ENCODE measurements at regions not wholly inside any gene's neighbourhood (a gene's known extent, or its start where the extent isn't known, plus 50 kb on each side); places are given as distances from the start of the nearest gene placed in this dataset.
"Not testable (repeated sequence)": the region's sequence is repeated elsewhere in the genome, so short reads cannot be mapped to it uniquely, and the experiment has no call there.

GRCh38 chr9:90127923-90128322 lies 514.7 kb downstream of the DIRAS2 start:
- DNase-seq, result no peak

GRCh38 chr9:90128587-90129190 lies 513.9 kb downstream of the DIRAS2 start:
- no peak for DNase-seq

- DNase-seq, result no peak
Observed at GRCh38 chr9:90129446-90129845, 513.2 kb downstream of the DIRAS2 start.

GRCh38 chr9:90131568-90131967 lies 511.1 kb downstream of the DIRAS2 start:
- DNase-seq, result no peak

- DNase-seq, result no peak
Observed at GRCh38 chr9:90132866-90133265, 509.8 kb downstream of the DIRAS2 start.

DNA sequence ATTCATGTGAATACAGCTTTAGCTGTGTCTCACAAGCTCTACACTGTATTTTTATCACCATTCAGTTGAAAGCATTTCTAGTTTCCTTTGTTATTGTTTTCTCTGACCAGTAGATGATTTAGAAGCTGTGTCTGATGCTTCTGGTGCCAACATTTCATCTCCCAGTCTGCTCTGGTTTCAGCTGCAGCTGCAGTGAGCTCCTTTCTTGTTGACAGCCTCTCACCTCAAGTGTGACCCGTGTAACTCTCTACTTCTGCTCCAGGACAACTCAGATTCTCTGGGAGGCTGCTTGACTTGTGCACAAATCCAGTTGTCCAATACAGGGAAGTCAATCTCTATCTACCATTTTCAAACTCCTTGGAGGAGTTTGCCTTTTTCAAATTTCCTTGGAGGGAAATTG lies 504.8 kb downstream of the DIRAS2 start:
- DNase-seq, result no peak

- no peak for DNase-seq
Observed at GRCh38 chr9:90140131-90140818, 502.3 kb downstream of the DIRAS2 start.

DNA sequence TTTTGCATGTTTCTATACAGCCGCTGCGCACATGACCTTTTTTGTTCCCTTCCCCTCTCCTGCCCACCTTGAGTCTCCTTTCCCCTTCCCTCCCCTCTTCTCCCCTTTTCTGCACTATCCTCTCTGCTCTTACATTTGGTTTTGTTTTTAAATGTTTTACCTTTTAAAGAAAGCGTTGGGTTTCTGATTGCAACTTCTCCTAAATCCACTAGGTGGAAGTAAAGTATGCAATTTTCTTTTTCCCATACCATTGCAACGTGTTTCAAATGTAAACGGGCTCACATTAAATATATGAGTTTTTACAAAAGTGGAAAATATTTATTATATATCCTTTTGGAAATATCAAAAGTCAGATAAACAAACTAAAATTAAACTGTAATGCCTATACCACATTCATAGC lies 500.9 kb downstream of the DIRAS2 start:
- DNase-seq, result no peak

GRCh38 chr9:90142580-90142979 lies 500.0 kb downstream of the DIRAS2 start:
- DNase-seq, result peak; percentile 10 to 24

- DNase-seq, result no peak
Observed at GRCh38 chr9:90147426-90147825, 495.2 kb downstream of the DIRAS2 start.

GRCh38 chr9:90156318-90156717 lies 486.3 kb downstream of the DIRAS2 start:
- DNase-seq, result no peak

- DNase-seq, result no peak
Observed at GRCh38 chr9:90162326-90162725, 480.3 kb downstream of the DIRAS2 start.

- no peak for DNase-seq
Observed at GRCh38 chr9:90162819-90163218, 479.8 kb downstream of the DIRAS2 start.

DNA sequence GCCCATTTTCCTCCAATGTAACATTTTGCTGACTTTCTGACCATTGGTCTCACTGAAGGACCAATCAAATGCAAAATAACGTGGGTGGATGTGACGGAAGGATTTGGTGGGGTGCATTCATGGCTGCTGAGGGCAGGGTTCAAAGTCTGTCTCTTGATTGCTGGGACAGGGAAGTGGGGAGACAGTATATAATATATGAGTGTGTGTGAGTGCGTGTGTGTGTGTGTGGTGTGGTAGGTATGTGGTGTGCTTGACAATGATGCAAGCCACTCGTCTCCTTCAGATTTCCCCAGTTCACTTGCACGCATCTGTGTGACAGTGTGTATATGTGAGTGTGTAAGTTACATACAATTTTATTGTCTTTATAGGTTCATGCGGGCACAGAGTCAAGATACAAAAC lies 477.3 kb downstream of the DIRAS2 start:
- no peak for DNase-seq

- DNase-seq, result not testable (repeated sequence)
Observed at GRCh38 chr9:90166374-90166773, 476.2 kb downstream of the DIRAS2 start.

GRCh38 chr9:90167914-90168313 lies 474.7 kb downstream of the DIRAS2 start:
- peak; percentile 3 to 29 for DNase-seq

GRCh38 chr9:90169490-90169889 lies 473.1 kb downstream of the DIRAS2 start:
- peak; percentile 4 to 65 for DNase-seq

DNA sequence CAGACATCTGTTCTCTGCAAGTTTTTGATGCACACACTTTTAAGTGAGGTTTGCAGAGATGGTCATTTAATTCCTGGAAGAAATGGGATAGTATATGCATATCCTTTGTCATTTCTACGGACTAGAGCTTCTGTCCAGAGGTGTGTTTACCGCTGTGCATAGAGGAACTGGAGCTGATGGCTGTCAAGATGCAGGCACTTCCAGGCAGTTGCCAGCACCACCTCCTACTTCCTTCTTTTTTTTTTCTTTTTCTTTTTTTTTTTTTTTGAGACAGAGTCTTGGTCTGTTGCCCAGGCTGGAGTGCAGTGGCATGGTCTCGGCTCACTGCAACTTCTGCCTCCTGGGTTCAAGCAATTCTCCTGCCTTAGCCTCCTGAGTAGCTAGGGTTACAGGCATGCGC lies 468.7 kb downstream of the DIRAS2 start:
- not testable (repeated sequence) for DNase-seq

DNA sequence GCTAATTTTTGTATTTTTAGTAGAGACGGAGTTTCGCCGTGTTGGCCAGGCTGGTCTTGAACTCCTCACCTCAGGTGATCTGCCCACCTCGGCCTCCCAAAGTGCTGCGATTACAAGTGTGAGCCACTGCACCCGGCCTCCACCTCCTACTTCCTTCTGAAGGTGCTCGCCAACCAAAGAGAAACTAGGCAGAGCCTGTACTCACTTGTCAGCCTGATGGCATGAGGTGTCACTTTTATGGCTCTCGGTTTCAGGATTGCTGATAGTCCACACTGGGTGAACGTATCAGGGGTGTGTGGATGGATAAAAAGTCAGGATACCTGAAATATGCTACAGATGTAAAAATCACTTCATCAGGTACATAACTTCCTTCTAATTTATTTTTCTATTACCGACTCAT lies 468.3 kb downstream of the DIRAS2 start:
- DNase-seq, result not testable (repeated sequence)

DNA sequence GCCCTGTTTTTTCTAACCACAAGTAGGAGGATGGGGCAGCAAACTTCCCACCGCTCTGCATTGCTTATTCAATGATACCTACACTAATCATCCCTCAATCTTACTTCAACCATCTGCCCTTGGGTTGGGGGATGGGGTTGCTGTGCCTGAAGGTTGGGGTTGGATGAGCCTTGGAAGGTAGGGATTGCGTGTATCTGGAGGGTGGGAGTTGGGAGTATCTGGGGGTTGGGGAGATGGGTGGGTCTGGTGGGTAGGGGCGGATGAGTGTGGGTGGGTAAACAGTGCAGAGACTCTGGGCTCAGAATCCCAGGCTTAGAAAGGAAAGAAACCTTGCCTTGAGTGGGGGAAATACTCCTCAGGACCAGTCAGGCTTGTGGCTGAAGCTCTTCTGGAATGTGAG lies 467.4 kb downstream of the DIRAS2 start:
- DNase-seq, result no peak

DNA sequence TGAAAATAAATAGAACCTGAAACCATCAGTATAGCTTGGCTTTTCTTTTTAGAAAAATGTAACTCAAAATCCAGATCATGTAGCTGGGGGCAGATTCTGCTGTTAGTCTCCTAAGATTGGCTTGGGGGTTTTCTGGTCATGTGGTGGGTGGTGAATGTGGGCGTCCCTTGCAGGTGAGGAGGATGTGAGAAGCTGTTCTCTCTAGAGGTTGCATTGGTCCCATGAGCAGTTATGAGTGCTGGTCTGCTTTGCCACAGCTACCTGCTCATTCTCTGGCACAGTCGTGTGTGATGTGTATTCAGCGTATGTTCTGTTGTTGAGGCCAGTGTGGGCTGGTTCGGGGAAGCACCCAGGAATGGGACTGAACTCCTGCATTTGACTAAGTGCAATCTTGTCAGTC lies 466.8 kb downstream of the DIRAS2 start:
- no peak for DNase-seq

DNA sequence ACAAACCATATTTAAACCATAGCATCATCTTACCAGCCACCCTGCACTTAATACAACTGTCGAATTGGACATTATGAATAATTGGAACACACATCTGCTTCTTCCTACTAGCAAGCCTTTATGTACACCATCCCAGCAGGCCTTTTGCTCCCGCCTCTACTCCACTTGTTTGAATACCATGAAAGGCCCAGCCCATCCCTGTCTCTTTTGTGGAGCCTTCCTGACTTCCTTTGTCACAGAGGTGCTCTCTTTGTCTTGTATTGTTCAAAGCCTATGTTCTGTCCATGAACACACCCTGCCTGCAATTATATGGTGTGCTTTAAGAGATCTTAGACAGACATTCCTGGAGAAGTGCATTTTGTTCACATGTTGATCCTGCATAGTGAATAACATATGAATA lies 465.7 kb downstream of the DIRAS2 start:
- peak; percentile 9 to 18 for DNase-seq

- DNase-seq, result no peak
Observed at GRCh38 chr9:90180381-90180780, 462.2 kb downstream of the DIRAS2 start.

DNA sequence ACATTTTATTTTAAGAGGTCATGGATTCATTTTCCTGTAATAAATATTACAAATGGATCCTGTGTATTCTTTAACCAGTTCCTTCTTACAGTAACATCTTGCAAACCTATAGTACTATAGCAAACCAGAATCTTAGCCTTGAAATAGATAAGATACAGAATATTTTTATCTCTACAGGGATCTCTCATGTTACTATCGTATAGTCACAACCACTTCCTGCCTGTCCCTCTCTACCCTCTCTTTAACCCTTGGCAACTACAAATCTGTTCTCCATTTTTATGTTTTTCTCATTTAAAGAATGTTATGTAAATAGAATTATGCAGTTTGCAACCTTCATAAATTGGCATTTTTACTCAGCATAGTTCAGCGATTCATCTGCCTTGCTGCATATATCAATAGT lies 454.0 kb downstream of the DIRAS2 start:
- no peak for DNase-seq

GRCh38 chr9:90189306-90189705 lies 453.3 kb downstream of the DIRAS2 start:
- DNase-seq, result no peak

Data from NCI-H187 (cell line).